GM12891 (cell line): ENCODE measurements at regions not wholly inside any gene's neighbourhood (a gene's known extent, or its start where the extent isn't known, plus 50 kb on each side); places are given as distances from the start of the nearest gene placed in this dataset.

Experiments
- DNase-seq: peaks from one replicate; pipeline ENCODE4 v3.0.0; 2011; ENCODE audit warnings: low spot score; ENCODE audit not compliant: insufficient read length
- FAIRE-seq: peaks from 2 replicates; lab custom pipeline; 2011; peaks lifted over from hg19 to GRCh38; lab: Jason Lieb, UNC
- PAX5 ChIP-seq: IDR thresholded peaks from 2 replicates; pipeline ENCODE4 v1.6.1; 2011; ENCODE audit warnings: low read length, moderate library complexity, mild to moderate bottlenecking; ENCODE audit not compliant: insufficient read depth, severe bottlenecking
- POLR2A ChIP-seq: IDR thresholded peaks from 2 replicates; pipeline ENCODE4 v1.6.1; 2011; ENCODE audit warnings: low read depth, low read length, control low read depth
- POLR2AphosphoS5 ChIP-seq: IDR thresholded peaks from 2 replicates; pipeline ENCODE4 v1.6.1; 2011; ENCODE audit warnings: low read depth, low read length, control low read depth
- POU2F2 ChIP-seq: IDR thresholded peaks from 2 replicates; pipeline ENCODE4 v1.6.1; 2011; ENCODE audit warnings: low read depth, mild to moderate bottlenecking, control low read depth, low read length, moderate library complexity
- SPI1 ChIP-seq: IDR thresholded peaks from 2 replicates; pipeline ENCODE4 v1.6.1; 2011; ENCODE audit warnings: low read depth, low read length, control low read depth
- TAF1 ChIP-seq: IDR thresholded peaks from 2 replicates; pipeline ENCODE4 v1.6.1; 2011; ENCODE audit warnings: low read depth, low read length, control low read depth

GRCh38 chr5:72007336-72008111 is 99.8 kb upstream of the MAP1B start:
- TF ChIP-seq PAX5 (no peak), POLR2AphosphoS5 (no peak), POU2F2 (no peak), POLR2A (no peak), SPI1 (no peak), TAF1 (no peak)
- DNase-seq (no peak), FAIRE-seq (no peak)

GRCh38 chr5:72009280-72009679 is 98.0 kb upstream of the MAP1B start:
- DNase-seq, result no peak
- TF ChIP-seq POLR2AphosphoS5 (no peak), POLR2A (no peak), POU2F2 (no peak), TAF1 (no peak), SPI1 (no peak), PAX5 (no peak)
- FAIRE-seq, result no peak

- no peak for DNase-seq
- FAIRE-seq, result no peak
- TF ChIP-seq TAF1, result no peak
- TF ChIP-seq POLR2AphosphoS5, result no peak
- no peak for TF ChIP-seq SPI1
- no peak for TF ChIP-seq PAX5
- TF ChIP-seq POU2F2, result no peak
- TF ChIP-seq POLR2A, result no peak
Observed at GRCh38 chr5:72010430-72010829, 96.8 kb upstream of the MAP1B start.

GRCh38 chr5:72012906-72013305 is 94.4 kb upstream of the MAP1B start:
- FAIRE-seq (no peak), DNase-seq (no peak)
- TF ChIP-seq PAX5, result no peak
- no peak for TF ChIP-seq TAF1
- no peak for TF ChIP-seq SPI1
- no peak for TF ChIP-seq POLR2AphosphoS5
- no peak for TF ChIP-seq POLR2A
- no peak for TF ChIP-seq POU2F2

- DNase-seq (no peak), FAIRE-seq (no peak)
- TF ChIP-seq PAX5 (no peak), POLR2AphosphoS5 (no peak), SPI1 (no peak), POU2F2 (no peak), POLR2A (no peak), TAF1 (no peak)
Observed at GRCh38 chr5:72013766-72014624, 93.3 kb upstream of the MAP1B start.

GRCh38 chr5:72015103-72015548 is 92.1 kb upstream of the MAP1B start:
- no peak for TF ChIP-seq POU2F2
- no peak for TF ChIP-seq SPI1
- TF ChIP-seq POLR2AphosphoS5, result no peak
- TF ChIP-seq POLR2A, result no peak
- TF ChIP-seq PAX5, result no peak
- no peak for TF ChIP-seq TAF1
- FAIRE-seq (no peak), DNase-seq (no peak)

GRCh38 chr5:72018143-72018803 is 89.0 kb upstream of the MAP1B start:
- DNase-seq, result peak; percentile 46
- peak; percentile 82 for FAIRE-seq
- TF ChIP-seq TAF1 (no peak), POLR2AphosphoS5 (no peak), POU2F2 (no peak), SPI1 (no peak), POLR2A (no peak), PAX5 (no peak)

GRCh38 chr5:72020161-72020983 is 86.9 kb upstream of the MAP1B start:
- FAIRE-seq (no peak), DNase-seq (no peak)
- TF ChIP-seq POLR2A (no peak), TAF1 (no peak), POU2F2 (no peak), SPI1 (no peak), PAX5 (no peak), POLR2AphosphoS5 (no peak)
